GM19463 (cell line): ENCODE measurements at regions not wholly inside any gene's neighbourhood (a gene's known extent, or its start where the extent isn't known, plus 50 kb on each side); places are given as distances from the start of the nearest gene placed in this dataset.
"Not testable (repeated sequence)": the region's sequence is repeated elsewhere in the genome, so short reads cannot be mapped to it uniquely, and the experiment has no call there.

Source experiments
- ATAC-seq: cut with Tn5 transposase; IDR thresholded peaks from one replicate; pipeline ENCODE4 v1.9.1; 2021; ENCODE audit warnings: mild to moderate bottlenecking, moderate library complexity; ENCODE audit not compliant: unreplicated experiment

DNA sequence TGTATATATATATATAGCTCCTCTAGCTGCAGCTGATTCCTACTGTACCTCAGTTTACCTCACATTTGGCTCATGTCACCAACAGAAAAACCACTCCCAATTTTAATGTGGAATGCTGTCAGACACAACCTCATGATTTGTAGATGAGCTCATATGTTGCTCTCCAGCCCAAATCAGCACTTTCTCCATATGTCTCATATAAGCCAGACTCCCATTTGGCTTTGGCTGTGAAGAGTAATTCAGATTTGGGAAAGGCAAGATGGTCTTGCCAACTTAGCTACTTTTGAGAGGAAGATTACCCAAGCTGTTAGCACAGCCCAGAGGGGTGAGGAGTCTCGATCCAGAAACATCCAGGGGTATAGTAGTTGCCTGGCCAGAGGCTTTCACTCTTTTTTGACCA lies 342.2 kb upstream of the NT5E start:
- no peak for ATAC-seq

- no peak for ATAC-seq
Measured at GRCh38 chr6:85096976-85097375, 332.6 kb upstream of the TBX18 start.

GRCh38 chr6:85092226-85092625 lies 327.8 kb upstream of the TBX18 start:
- no peak for ATAC-seq

DNA sequence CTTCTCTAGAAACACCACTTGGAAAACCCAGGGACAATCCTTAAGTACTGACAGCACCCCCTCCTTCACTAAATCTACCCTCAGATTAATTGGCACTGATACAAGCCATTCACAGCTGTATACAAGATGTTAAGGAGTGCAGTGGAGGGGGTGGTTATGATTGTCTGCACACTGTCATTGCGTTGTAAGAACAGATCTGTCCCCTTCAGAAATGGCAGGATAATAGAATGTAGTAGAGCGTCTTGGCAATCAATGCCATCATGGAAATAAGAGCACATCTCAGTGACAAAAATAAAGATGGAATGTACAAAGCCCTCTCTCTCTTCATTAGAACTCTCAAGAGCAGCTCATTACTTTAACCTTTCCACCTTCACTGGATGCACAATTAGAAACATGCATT lies 324.9 kb upstream of the TBX18 start:
- no peak for ATAC-seq

- no peak for ATAC-seq
Measured at GRCh38 chr6:85085875-85086274, 321.5 kb upstream of the TBX18 start.

- no peak for ATAC-seq
Measured at GRCh38 chr6:85081102-85081501, 316.7 kb upstream of the TBX18 start.

DNA sequence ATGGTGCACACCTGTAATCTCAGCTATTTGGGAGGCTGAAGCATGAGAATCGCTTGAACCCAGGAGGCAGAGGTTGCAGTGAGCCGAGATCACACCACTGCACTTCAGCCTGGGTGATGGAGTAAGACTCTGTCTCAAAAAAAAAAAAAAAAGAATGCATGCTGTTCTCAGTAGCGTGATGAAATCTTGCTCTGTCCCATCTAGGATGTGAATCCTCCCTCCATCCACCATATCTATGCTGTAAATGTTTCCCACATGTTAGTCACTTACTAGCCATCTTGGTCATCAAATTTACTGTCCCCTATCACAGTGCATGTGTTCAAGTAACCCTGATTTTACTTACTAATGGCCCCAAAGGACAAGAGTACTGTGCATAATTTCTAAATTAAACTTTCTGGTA lies 315.4 kb upstream of the TBX18 start:
- no peak for ATAC-seq

DNA sequence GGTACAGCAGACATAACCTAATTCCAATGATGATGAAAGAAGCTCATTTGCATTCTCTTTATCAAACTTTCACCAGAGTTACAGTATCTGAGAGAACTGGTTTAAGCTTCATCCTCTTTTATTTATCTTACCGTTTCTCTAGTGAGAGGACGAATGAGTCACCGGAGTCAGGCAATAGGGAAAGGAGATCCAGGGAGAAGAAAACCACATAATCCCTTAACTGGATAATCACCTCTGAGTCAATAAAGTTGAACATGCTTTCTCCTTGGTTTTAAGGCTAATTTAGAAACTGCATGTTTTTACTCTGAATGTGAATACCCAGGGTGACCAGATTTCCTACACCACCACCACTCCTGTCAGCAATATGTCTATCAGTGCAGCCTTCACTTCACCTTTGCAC lies 313.7 kb upstream of the TBX18 start:
- no peak for ATAC-seq

DNA sequence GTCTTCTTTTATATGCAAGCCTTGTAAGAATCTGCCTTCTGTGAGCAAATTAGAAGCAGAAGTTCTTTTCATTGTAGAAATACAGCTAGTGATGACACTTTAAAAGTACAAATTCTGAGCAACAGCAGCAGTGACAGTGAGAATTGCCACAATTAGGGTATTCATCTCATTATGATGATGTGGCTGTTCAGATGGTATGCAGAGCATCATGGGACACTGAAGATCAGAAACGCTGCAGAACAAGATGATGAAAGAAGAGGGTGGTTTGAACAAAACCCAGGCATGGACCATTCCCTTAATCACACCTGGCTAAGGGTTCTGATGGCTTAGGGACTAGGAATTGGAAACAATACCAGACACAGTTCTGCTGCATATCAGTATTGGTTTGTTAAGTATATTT lies 312.7 kb upstream of the TBX18 start:
- no peak for ATAC-seq

DNA sequence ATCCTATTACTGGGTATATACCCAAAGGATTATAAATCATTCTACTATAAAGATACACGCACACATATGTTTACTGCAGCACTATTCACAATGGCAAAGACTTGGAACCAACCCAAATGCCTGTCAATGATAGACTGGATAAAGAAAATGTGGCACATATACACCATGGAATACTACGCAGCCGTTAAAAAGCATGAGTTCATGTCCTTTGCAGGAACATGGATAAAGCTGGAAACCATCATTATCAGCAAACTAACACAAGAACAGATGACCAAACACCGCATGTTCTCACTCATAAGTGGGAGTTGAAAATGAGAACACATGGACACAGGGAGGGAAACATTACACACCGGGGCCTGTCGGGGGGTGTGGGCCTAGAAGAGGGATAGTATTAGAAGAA lies 307.4 kb upstream of the TBX18 start:
- ATAC-seq, result not testable (repeated sequence)

DNA sequence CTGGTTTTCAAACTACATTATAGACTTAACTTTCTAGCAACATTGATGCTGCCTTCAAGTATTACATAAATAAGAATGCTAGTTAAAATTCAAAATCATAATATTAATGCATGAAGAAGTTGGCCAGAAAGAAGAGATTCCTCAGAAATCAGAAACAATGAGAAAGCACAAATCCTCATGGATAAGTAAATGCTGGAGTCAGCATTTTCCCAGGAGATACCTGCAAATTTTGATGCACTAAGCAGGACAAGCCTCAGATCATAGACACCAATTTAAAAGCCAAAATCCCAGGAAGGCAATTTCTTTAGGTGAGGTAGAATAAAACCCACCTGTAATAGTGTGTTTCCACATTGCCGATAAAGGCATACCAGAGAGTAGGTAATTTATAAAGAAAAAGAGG lies 305.2 kb upstream of the TBX18 start:
- no peak for ATAC-seq

DNA sequence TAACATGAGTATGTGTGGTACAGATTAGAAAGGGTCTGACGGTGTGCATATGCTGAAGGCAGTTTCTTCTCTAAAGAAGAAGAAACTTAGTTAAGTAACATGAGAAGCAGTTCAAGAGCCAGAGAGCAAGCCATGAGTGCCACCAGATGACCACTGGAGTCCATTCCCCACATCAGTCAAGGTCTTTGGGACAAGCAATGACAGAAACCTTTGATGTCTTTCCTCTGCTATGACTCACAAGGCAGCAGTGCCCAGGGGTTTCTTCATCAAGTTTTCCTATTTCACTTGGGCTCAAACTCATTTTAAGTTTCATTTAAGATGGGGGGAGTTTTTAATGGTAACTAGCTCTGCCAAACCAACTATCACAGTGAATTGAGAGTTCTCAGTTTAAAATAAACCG lies 303.8 kb upstream of the TBX18 start:
- ATAC-seq, result no peak

DNA sequence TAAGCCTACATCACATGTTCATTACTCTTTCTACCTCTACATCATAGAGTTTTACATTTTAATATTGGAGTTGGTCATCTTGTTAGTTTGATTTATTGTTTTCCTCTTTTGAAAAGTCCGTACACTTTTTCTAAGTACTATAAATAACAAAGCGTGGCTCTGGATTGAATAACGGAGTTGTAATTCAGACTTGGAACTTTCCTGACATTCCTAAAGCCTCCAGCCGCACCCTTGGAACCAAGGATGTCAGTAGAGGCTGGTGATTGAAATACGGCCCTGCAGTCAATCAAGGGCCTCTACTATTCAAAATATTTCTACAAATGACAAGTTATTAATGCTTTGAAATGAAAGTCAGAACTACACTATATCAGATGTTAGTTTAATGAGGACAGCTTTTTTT lies 301.9 kb upstream of the TBX18 start:
- ATAC-seq, result no peak

GRCh38 chr6:85065831-85066230 lies 301.4 kb upstream of the TBX18 start:
- ATAC-seq, result no peak

DNA sequence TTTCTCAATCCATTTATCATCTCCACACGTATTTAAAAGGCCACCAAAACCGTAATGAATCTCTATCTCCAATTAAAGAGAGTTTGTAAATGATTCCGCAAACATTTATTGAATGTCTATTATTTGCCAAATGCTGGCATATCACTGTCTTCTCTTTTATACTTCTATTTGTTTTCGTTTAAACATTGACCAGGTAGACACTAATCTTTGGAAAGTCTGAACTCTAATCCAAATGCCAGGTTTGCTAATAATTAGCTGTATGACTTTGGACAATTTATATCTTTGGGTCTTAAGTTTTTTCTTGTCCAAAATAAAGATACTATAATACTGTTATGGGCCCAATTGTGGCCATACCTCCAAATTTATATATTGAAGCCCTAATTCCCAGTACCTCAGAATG lies 299.2 kb upstream of the TBX18 start:
- ATAC-seq, result no peak

DNA sequence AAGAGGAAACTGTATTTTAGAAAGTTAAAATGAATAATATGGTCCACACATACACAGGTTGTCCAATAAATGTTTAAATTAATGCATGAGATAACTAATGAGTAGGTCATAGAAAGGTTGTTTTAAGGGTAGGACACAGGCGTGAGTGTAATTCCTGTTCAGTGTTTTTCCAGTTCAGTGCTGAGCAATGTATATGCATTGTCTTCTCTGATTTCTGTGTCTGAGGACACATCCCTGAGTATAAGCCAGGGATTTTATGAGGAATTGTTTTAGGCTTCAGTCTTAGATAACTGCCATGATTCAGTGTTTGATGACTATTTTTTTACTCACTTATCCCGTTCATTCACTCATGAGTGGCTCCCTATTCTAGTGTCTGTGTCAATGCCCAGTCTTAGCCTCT lies 298.5 kb upstream of the TBX18 start:
- no peak for ATAC-seq

DNA sequence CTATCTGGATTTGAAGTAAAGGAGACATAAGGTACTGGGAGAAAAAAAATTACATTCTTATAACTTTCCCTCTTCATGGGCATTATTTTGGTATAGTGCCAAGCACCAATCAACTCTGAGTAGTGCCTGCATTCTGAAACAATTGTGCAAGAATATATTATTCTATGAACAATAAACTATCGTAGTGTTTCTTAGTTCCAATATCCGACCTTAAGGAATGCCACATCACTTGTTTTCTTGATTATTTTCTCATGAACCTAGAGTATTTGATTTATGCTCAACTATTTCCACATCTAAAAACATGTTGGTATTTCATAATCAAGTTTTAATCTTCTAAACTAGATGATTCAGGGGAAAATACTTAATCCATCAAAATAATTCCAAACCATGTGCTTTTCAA lies 294.4 kb upstream of the TBX18 start:
- ATAC-seq, result no peak

GRCh38 chr6:85050149-85050548 lies 285.8 kb upstream of the TBX18 start:
- ATAC-seq, result no peak

DNA sequence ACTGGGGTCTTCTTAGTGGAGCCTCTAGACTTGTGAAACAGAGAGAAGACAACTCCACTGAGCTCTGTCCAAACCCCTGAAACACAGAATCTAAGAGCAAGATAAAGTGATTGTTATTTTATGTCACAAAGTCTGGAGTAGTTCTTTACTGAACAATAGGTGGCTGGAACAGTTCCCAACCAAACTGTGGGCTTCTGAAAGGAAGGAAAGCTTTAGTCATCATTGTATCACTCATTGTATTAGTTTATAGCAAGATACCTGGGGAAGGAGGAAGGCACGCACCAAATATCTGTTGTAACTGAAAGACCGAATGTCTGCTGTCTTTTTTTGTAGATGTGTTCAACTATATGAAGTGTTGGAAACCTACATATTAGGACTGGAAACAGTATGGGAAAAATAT lies 284.9 kb upstream of the TBX18 start:
- no peak for ATAC-seq

DNA sequence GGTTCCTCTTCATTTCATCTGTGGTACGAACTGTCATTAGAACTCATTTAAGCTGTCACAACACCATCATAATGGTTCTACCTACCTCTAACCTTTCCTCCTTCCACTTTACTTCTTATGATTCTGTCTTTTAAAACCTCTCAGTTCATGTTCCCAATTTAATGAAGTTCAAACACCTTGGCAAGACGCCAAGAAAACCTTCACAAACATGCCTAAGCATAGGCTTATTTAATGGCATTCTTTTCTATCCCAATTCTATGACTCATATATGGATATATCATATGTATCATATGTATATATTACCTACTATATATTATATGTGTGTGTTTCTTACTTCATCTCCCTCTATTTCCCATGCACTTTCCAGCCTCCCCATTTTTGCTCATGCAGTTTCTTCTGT lies 283.4 kb upstream of the TBX18 start:
- ATAC-seq, result no peak

- ATAC-seq, result not testable (repeated sequence)
Measured at GRCh38 chr6:85045767-85046166, 281.4 kb upstream of the TBX18 start.

- ATAC-seq, result no peak
Measured at GRCh38 chr6:85044361-85044760, 280.0 kb upstream of the TBX18 start.

GRCh38 chr6:85041376-85041775 lies 277.0 kb upstream of the TBX18 start:
- ATAC-seq, result no peak

DNA sequence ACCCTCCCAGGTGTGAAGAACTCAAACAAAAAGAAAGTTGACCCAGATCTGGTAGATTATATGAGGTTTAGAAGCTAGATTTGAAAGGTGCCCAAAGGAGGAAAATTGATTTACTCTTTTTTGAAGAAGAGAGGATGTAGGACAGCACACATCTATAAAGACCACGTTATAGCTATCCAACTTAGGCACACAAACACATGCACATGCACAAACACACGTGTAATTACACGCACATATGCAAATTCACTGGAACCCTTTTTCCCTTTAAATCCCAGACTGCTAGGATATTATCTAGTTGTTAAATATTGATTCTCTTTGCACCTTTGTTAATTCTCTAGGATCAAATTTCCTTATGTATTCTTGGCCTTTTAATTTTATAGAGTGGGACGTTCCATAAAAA lies 272.8 kb upstream of the TBX18 start:
- ATAC-seq, result no peak
